ENCODE measurements at regions not wholly inside any gene's neighbourhood (a gene's known extent, or its start where the extent isn't known, plus 50 kb on each side); places are given as distances from the start of the nearest gene placed in this dataset.

DNA sequence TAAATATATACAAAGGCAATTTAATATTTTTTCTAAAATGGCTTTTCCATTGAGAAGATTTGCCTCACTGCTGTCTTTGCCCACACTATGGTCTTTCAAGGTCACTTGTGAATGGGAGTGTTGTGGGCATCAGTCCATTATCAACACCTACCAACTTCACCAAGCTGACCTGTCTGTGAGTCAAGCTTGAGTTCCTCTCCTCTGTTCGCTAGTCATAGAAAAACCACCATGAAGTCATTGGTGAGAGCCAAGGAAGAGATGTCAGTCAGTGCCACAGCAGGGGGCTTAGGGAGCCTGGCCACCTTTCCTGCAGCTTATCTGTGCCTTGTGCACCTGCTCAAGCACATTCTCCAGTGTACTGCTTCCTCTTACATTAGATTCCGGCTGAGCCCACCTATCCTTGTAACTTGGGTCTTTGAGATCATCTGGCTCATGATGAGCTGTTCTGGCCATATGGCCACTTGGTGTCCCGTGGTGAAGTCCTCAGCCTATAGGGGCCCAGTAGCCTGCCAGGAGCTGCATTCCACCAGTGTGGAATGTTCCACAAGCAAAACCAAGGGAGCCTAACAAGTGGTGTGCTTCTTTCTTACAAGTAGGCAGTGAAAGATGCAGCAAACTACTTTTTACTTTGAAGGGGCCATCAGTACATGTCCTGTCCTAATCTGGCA is 80.8 kb upstream of the C12orf71 start:
- TF ChIP-seq, protein P1, sequence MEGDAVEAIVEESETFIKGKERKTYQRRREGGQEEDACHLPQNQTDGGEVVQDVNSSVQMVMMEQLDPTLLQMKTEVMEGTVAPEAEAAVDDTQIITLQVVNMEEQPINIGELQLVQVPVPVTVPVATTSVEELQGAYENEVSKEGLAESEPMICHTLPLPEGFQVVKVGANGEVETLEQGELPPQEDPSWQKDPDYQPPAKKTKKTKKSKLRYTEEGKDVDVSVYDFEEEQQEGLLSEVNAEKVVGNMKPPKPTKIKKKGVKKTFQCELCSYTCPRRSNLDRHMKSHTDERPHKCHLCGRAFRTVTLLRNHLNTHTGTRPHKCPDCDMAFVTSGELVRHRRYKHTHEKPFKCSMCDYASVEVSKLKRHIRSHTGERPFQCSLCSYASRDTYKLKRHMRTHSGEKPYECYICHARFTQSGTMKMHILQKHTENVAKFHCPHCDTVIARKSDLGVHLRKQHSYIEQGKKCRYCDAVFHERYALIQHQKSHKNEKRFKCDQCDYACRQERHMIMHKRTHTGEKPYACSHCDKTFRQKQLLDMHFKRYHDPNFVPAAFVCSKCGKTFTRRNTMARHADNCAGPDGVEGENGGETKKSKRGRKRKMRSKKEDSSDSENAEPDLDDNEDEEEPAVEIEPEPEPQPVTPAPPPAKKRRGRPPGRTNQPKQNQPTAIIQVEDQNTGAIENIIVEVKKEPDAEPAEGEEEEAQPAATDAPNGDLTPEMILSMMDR (IDR thresholded peaks at IDR 0.05), result no peak
- no peak for TF ChIP-seq POLR2A (IDR thresholded peaks at IDR 0.05)

Measured in lower leg skin (tissue), 3 donors.